CD4-positive, alpha-beta memory T cell (primary cell): ENCODE measurements at regions not wholly inside any gene's neighbourhood (a gene's known extent, or its start where the extent isn't known, plus 50 kb on each side); places are given as distances from the start of the nearest gene placed in this dataset.
"Not testable (repeated sequence)": the region's sequence is repeated elsewhere in the genome, so short reads cannot be mapped to it uniquely, and the experiment has no call there.

ENCODE experiments used
- CTCF ChIA-PET: fragments of 350-600 bp; sonication (Branson Sonifier 250); formaldehyde crosslinking; loops from one replicate; lab custom pipeline; 2021; ENCODE audit warnings: inconsistent platforms; ENCODE audit not compliant: partially characterized antibody; lab: Charles Lee
- POLR2A ChIA-PET: fragments of 350-600 bp; sonication (Branson Sonifier 250); formaldehyde crosslinking; loops from one replicate; lab custom pipeline; 2021; ENCODE audit not compliant: partially characterized antibody; lab: Charles Lee
- DNase-seq, 5 donors: peaks; one replicate each; pipeline versions ENCODE4 v3.0.0 to v3.0.0-alpha.2; 2020 to 2022; ENCODE audit warnings: mixed read lengths in 1 of 5
- H3K27ac ChIP-seq: one replicate; pipeline ENCODE4 v1.7.0; 2013; ENCODE audit warnings: low read depth, low read length
- H3K27me3 ChIP-seq: 2 replicates; pipeline ENCODE4 v1.7.0; 2013; ENCODE audit warnings: mild to moderate bottlenecking, low read length, moderate library complexity; ENCODE audit not compliant: insufficient read depth
- H3K36me3 ChIP-seq: 2 replicates; pipeline ENCODE4 v1.7.0; 2013; ENCODE audit warnings: mild to moderate bottlenecking, low read length, moderate library complexity; ENCODE audit not compliant: insufficient read depth
- H3K4me1 ChIP-seq: 2 replicates; pipeline ENCODE4 v1.7.0; 2013; ENCODE audit warnings: mild to moderate bottlenecking, low read length, moderate library complexity; ENCODE audit not compliant: insufficient read depth
- H3K4me3 ChIP-seq, 2 donors: one replicate each; pipeline ENCODE4 v1.7.0; 2013; ENCODE audit warnings: low read length in 2 of 2, mild to moderate bottlenecking in 1 of 2
- H3K9me3 ChIP-seq, 2 donors: one replicate each; pipeline ENCODE4 v1.7.0; 2013; ENCODE audit warnings: low read length in 2 of 2, control low read depth in 1 of 2; ENCODE audit not compliant: control insufficient read depth in 1 of 2
- H3K27ac Mint-ChIP-seq, 7 donors: one replicate each; pipeline ENCODE4 v1.8.0; 2020 to 2021; ENCODE audit warnings: mixed read lengths in 7 of 7, mild to moderate bottlenecking in 6 of 7, inconsistent platforms in 3 of 7, moderate library complexity in 3 of 7
- H3K27me3 Mint-ChIP-seq, 2 donors: one replicate each; pipeline ENCODE4 v1.8.0; 2020 to 2021; ENCODE audit warnings: mixed read lengths in 2 of 2
- H3K36me3 Mint-ChIP-seq, 2 donors: one replicate each; pipeline ENCODE4 v1.8.0; 2020 to 2021; ENCODE audit warnings: mixed read lengths in 2 of 2, inconsistent platforms in 1 of 2, mild to moderate bottlenecking in 1 of 2
- H3K4me1 Mint-ChIP-seq, 4 donors: one replicate each; pipeline ENCODE4 v1.8.0; 2020 to 2021; ENCODE audit warnings: mixed read lengths in 4 of 4, mild to moderate bottlenecking in 1 of 4
- H3K4me3 Mint-ChIP-seq, 8 donors: one replicate each; pipeline ENCODE4 v1.8.0; 2020 to 2021; ENCODE audit warnings: mixed read lengths in 8 of 8, mild to moderate bottlenecking in 7 of 8, moderate library complexity in 6 of 8, inconsistent platforms in 3 of 8
- H3K9me3 Mint-ChIP-seq, 8 donors: one replicate each; pipeline ENCODE4 v1.8.0; 2020 to 2021; ENCODE audit warnings: mixed read lengths in 8 of 8, mild to moderate bottlenecking in 5 of 8, inconsistent platforms in 3 of 8, moderate library complexity in 1 of 8
- intact Hi-C: fragments of 100-400 bp; cut with micrococcal nuclease; formaldehyde crosslinking; loops from one replicate; pipeline ENCODE4 v1.15.1; 2023

DNA sequence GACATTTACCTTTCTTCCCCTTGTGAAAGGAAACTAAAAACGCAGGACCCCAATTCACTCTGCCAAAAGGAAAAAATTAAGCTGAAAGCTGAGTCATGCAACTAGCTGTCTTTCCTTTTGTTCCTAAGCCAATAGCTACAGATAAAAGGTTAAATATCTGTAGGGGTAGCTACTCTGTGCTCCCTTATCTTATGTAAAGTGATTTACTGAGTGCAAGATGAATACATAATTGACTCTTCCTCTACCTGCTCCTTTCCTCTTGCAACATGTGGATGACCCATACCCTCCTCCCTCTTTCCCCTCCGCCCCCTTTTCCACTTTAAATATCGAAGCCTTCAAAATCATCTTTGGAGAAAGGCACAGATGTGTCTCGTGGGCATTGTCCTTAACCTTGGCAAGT is 68.0 kb upstream of the ZNF157 start:
- ChIA-PET CTCF (no interaction called here), POLR2A (no interaction called here)
- H3K4me3 ChIP-seq, result no peak overlapping the region
- Mint-ChIP-seq H3K27ac (no peak overlapping the region), H3K4me3 (no peak overlapping the region), H3K4me1 (no peaks in the 10 kb centered on the region), H3K9me3 (no peaks in the 10 kb centered on the region), H3K36me3 (no peaks in the 10 kb centered on the region), H3K27me3 (no peaks in the 10 kb centered on the region)
- DNase-seq, result no peak
- H3K9me3 ChIP-seq, result no peaks in the 10 kb centered on the region
- no peak overlapping the region for H3K27ac ChIP-seq
- no peaks in the 10 kb centered on the region for H3K4me1 ChIP-seq
- no peaks in the 10 kb centered on the region for H3K36me3 ChIP-seq
- intact Hi-C loops, result no loop called here
- no peaks in the 10 kb centered on the region for H3K27me3 ChIP-seq

DNA sequence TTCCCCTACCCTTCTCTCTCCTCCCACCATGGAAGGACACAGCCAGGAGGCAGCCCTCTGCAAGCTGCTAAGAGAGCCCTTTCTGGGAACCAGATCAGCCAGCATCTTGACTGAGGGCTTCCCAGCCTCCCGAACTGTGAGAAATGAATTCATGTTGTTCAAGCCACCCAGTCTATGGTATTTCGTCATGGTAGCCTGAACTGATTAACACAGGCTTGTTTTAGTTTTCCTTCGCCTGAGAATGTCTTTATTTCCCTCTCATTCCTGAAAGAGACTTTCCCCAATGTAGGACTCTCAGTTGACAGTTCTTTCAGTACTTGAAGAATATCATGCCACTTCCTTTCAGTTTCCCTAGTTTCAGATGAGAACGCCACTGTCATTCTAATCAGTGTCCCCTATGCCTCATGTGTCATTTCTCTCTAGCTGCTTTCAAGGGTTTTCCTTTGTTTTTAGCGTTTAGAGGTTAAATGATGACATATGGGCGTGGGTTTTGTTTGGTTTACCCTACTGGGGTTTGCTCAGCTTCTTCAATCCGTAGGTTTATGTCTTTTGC is 63.8 kb upstream of the ZNF157 start:
- H3K36me3 ChIP-seq, H3K4me1 Mint-ChIP-seq, H3K27me3 ChIP-seq, H3K27ac Mint-ChIP-seq, H3K9me3 ChIP-seq, H3K27ac ChIP-seq, H3K4me3 Mint-ChIP-seq, CTCF ChIA-PET, POLR2A ChIA-PET, intact Hi-C loops, H3K36me3 Mint-ChIP-seq, H3K27me3 Mint-ChIP-seq, H3K4me1 ChIP-seq, H3K9me3 Mint-ChIP-seq, H3K4me3 ChIP-seq, DNase-seq: not testable (repeated sequence)

GRCh38 chrX:47311932-47312774 is 58.2 kb upstream of the ZNF157 start:
- no peaks in the 10 kb centered on the region for H3K36me3 ChIP-seq
- no peak overlapping the region for H3K27ac Mint-ChIP-seq
- H3K27me3 Mint-ChIP-seq, result no peaks in the 10 kb centered on the region
- no peaks in the 10 kb centered on the region for H3K9me3 ChIP-seq
- no peak overlapping the region for H3K27ac ChIP-seq
- no peaks in the 10 kb centered on the region for H3K27me3 ChIP-seq
- ChIA-PET POLR2A (interaction anchor here (1.0 kb wide), 1 partner anchor 73 kb away, joined by 4 read pairs; no protein-coding TSS in a partner anchor), CTCF (interaction anchor here (0.8 to 2.5 kb wide), 7 partner anchors 15 to 121 kb away, joined by 3 to 10 read pairs (median 3); no protein-coding TSS in a partner anchor)
- no peaks in the 10 kb centered on the region for H3K36me3 Mint-ChIP-seq
- intact Hi-C loops, result loop anchor here (1.0 to 5.0 kb wide), 2 partner anchors 70 to 119 kb away; partner anchors contain the start of gene UBA1
- H3K4me3 Mint-ChIP-seq, result no peak overlapping the region
- H3K4me1 ChIP-seq, result no peaks in the 10 kb centered on the region
- peak; percentile 40 to 62 (median 47) for DNase-seq
- H3K9me3 Mint-ChIP-seq, result no peaks in the 10 kb centered on the region
- no peak overlapping the region for H3K4me3 ChIP-seq
- peaks cover 0 to 6% (median under 1%) of the 10 kb centered on the region in 4 donors for H3K4me1 Mint-ChIP-seq

GRCh38 chrX:47313056-47313455 is 57.3 kb upstream of the ZNF157 start:
- no peak overlapping the region for H3K4me3 Mint-ChIP-seq
- Histone ChIP-seq H3K27ac (no peak overlapping the region), H3K4me1 (no peaks in the 10 kb centered on the region), H3K36me3 (no peaks in the 10 kb centered on the region), H3K27me3 (no peaks in the 10 kb centered on the region), H3K9me3 (no peaks in the 10 kb centered on the region), H3K4me3 (no peak overlapping the region)
- POLR2A ChIA-PET, result interaction anchor here (1.0 kb wide), 1 partner anchor 72 kb away, joined by 4 read pairs; no protein-coding TSS in a partner anchor
- no peak for DNase-seq
- CTCF ChIA-PET, result interaction anchor here (0.8 to 2.5 kb wide), 4 partner anchors 72 to 122 kb away, joined by 3 to 10 read pairs (median 6); no protein-coding TSS in a partner anchor
- no peaks in the 10 kb centered on the region for H3K36me3 Mint-ChIP-seq
- no peak overlapping the region for H3K27ac Mint-ChIP-seq
- no peaks in the 10 kb centered on the region for H3K27me3 Mint-ChIP-seq
- H3K4me1 Mint-ChIP-seq, result peaks cover 0 to 6% (median under 1%) of the 10 kb centered on the region in 4 donors
- no peaks in the 10 kb centered on the region for H3K9me3 Mint-ChIP-seq
- intact Hi-C loops, result loop anchor here (5.0 kb wide), 1 partner anchor 69 kb away; no protein-coding TSS in a partner anchor

GRCh38 chrX:47316276-47317025 is 53.9 kb upstream of the ZNF157 start:
- ChIA-PET CTCF (no interaction called here), POLR2A (no interaction called here)
- Histone ChIP-seq H3K27me3 (no peaks in the 10 kb centered on the region), H3K27ac (no peak overlapping the region), H3K36me3 (no peaks in the 10 kb centered on the region), H3K9me3 (no peaks in the 10 kb centered on the region), H3K4me3 (no peak overlapping the region), H3K4me1 (no peaks in the 10 kb centered on the region)
- Mint-ChIP-seq H3K4me1 (peaks cover 0 to 6% (median under 1%) of the 10 kb centered on the region in 4 donors), H3K27me3 (no peaks in the 10 kb centered on the region), H3K36me3 (no peaks in the 10 kb centered on the region), H3K27ac (no peak overlapping the region), H3K9me3 (no peaks in the 10 kb centered on the region), H3K4me3 (no peak overlapping the region)
- intact Hi-C loops, result no loop called here
- DNase-seq, result no peak
